Mesenteric fat pad (tissue), 1 donor: ENCODE measurements at regions not wholly inside any gene's neighbourhood (a gene's known extent, or its start where the extent isn't known, plus 50 kb on each side); places are given as distances from the start of the nearest gene placed in this dataset.
"Not testable (repeated sequence)": the region's sequence is repeated elsewhere in the genome, so short reads cannot be mapped to it uniquely, and the experiment has no call there.

Experiments
- DNase-seq: peaks from one replicate; pipeline ENCODE4 v3.0.0-alpha.2; 2020; ENCODE audit warnings: low spot score
- donor health status: DM: yes; HTN: yes; CAD: no.

- DNase-seq = no peak
Measured at GRCh38 chr7:80082213-80082612, 52.4 kb upstream of the GNAI1 start.

GRCh38 chr7:80078886-80079285 lies 55.7 kb upstream of the GNAI1 start:
- DNase-seq = no peak

DNA sequence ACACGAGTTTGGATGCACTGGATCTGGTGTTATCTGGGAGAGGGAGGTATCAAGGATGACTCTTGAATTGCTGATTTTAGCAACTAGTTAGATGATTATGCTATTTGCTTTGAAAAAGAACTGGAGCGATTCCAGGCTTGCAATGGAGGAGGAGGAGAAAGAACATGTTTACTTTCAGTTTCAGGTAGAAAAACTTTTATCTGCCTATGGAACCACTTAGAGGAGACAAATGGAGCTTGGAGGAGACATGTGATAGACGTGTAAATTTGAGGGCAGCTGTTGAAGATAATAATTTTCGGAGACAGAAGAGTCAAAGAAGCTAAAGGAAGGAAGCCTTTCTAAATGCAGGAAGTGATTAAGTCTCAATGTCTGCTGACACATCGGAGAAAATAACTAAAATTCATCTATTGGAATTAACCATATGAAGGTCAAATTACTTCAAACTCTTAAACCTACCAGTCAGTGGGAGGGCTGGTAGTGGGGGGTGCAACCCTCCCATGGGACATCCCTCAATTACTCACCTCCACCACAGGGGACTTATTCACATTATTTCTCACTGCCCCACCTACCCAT lies 56.4 kb upstream of the GNAI1 start:
- no peak for DNase-seq

DNA sequence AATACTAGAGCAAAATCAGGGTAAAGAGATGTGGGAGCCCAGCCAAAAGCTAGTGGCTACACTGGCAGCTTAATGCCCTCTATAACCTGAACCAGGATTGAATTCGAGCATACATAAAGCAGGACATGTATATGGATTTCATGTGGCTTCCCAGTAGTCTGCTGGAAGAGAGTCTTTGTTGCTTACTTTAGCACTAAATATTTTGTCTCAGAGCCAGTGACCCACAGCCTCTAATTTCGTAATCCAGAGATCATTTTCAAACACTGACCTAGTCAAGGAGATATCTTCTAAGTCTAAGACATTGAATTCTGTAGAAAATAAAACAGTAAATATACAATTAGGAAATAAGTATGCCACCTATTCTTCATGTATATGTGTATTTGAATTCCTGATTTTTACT lies 64.2 kb upstream of the GNAI1 start:
- no peak for DNase-seq

- DNase-seq = no peak
Measured at GRCh38 chr7:80066639-80067038, 68.0 kb upstream of the GNAI1 start.

DNA sequence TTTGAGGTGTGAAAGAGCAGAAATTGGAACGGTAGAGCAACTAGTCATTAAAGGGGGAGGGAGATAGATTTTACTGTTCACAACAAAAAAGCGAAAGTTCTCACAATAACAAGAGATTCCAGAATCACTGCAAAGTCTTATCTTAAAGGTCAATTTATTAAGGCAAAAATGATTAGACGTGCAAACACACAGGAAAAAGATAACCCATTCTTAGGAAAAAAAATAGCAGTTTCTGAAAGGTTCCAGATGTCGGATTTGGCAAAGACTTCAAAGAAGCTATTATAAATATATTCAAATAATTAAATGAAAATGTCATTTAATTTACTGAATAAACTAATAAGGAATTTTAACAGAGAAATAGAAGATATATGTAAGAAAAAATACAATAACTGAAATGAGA lies 70.8 kb upstream of the GNAI1 start:
- no peak for DNase-seq

DNA sequence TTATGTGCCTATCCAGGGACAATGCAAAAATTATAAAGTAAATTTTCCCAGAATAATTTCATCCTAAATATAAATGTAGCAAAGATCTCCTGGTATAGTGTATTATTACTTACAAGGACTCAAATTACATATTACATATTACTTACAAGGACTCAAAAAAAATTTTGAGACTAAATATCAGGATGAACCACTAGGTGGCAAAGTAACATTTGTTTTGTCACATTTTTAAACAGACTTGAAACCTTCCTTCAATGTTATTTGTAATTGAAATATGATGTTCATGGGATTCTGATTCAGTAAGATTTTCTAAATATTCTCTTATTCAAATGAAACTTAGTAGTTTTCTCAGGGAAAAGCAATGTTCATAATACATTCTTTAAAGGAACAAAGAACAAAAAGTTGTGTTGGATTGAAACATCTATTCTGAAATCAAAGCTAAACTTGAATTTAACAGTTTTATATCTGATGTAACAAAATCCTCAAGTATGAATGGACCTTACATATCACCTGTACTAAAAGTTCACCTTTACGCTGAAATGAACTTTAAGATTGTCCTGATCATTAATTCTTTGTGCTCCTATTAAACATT lies 74.3 kb upstream of the GNAI1 start:
- no peak for DNase-seq

- DNase-seq = no peak
Measured at GRCh38 chr7:80057488-80057887, 77.1 kb upstream of the GNAI1 start.

DNA sequence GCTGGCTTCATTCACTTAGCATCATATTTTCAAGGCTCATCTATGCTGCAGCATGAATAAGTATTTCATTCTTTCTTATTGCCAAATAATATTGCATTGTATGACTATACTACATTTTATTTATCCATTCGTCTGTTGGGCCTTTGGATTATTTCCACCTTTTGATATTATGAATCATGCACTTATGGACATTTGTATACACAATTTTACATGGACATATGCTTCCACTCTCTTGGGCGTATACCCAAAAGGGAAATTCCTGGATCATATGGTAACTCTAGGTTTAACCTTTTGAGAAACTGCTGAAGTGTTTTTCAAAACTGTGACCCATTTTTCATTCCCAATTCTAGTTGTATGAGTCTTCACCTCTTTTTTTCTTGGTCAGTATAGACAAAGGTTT lies 80.3 kb upstream of the GNAI1 start:
- DNase-seq = no peak

DNA sequence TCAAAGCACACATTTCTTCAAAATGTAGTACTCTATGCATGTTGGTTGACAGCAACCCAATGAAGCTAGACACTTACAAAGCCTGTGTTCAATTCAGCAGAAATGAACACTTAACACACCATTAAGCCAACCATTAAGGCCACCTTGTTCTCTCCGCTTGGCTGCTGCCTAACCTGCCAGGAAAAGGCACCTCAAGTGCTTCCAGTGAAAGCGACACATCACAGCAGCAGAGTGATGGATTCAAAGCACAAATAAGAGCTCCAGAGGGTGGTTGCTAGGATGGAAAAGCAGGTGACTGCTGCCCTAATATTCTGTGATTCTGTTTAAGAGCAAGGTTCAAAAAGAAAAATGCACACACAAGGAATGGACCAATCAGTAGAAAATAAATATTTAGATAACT lies 81.5 kb upstream of the GNAI1 start:
- no peak for DNase-seq

DNA sequence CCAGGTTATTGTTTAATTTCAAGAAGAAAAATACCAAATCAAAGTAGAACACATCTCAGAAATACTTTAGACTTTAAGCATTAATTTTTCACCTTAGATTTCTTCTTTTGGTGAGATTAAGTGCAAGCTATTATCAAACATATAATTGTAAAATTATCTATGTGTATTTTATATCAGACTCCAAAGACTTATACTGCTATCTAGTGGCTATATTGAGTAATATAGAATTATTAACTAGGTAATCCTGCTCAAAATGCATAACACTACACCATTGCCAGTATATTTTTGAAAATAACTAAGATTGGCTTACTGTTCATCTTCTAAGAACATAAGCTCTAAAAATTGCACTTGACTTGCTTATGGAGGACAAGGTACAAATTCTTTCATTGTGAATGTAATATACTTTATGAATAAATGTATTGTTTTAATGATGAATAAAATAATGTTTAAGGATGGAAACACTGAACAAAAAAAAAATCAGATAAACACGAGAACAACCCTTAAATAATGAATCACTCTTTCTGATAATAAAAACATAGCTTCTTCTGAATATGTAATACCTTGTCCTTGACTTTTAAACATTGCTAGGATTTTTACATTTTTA lies 86.7 kb upstream of the GNAI1 start:
- no peak for DNase-seq

GRCh38 chr7:80047032-80047431 lies 87.6 kb upstream of the GNAI1 start:
- DNase-seq = no peak

- no peak for DNase-seq
Measured at GRCh38 chr7:80044796-80045195, 89.8 kb upstream of the GNAI1 start.

DNA sequence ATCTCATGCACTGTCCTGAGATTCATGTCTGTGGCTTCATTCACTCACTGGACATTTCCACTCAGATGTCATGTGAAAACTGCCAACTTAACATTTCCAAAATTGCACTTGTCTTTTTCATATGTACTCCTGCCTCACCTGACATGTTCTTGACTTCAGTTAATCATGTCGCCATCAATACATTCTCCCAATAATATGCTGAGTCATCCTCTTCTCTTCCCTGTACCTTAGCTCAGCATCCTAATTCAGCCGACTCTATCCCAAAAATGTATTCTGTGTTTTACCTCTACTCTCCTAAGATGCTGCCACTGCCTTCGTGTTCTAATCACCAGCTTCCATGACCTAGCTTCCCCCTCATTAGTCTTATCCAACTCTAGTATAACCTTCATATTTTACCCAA lies 93.9 kb upstream of the GNAI1 start:
- DNase-seq = no peak

DNA sequence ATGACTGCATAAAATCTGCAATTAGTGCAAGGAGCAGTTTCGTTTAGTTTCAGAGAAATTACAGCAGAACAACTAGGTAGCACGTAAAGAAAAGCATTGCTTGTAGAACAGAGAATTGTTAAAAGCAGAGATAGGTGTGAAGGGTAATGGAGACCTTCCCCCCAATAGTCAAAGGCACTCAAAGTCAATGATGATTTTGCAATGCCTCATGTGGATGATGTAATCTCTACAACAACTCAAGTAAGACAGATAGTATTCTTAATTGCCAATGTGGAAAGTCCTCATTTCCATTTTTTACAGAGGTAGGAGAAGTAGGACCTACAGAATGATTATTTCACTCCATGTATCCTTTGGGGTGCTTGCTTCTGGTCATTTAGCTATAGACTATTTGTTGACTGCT lies 94.3 kb upstream of the GNAI1 start:
- DNase-seq = no peak

GRCh38 chr7:80039251-80039884 lies 95.3 kb upstream of the GNAI1 start:
- no peak for DNase-seq

GRCh38 chr7:80037689-80038088 lies 96.9 kb upstream of the GNAI1 start:
- no peak for DNase-seq

GRCh38 chr7:80036107-80036506 lies 98.5 kb upstream of the GNAI1 start:
- no peak for DNase-seq

- DNase-seq = no peak
Measured at GRCh38 chr7:80028717-80029116, 105.9 kb upstream of the GNAI1 start.

- DNase-seq = no peak
Measured at GRCh38 chr7:80027611-80028173, 106.9 kb upstream of the GNAI1 start.

GRCh38 chr7:80026766-80027165 lies 107.9 kb upstream of the GNAI1 start:
- no peak for DNase-seq

- not testable (repeated sequence) for DNase-seq
Measured at GRCh38 chr7:80020277-80020676, 114.4 kb upstream of the GNAI1 start.
